HCT116 (cell line): ENCODE measurements at regions not wholly inside any gene's neighbourhood (a gene's known extent, or its start where the extent isn't known, plus 50 kb on each side); places are given as distances from the start of the nearest gene placed in this dataset.

Source experiments
- ATAC-seq: fragments of 200-7000 bp; cut with Tn5 transposase; 2 replicates; pipeline ENCODE4 v1.9.1; 2020; ENCODE audit warnings: mild to moderate bottlenecking, moderate library complexity
- BruUV-seq: library from RNA; stranded (reverse); fragments of 400-500 nt; replicated peaks from 2 replicates; lab custom pipeline; 2021; lab: Mats Ljungman, UMichigan
- CTCF ChIA-PET: fragments of 300-600 bp; sonication (Branson Sonifier 250); formaldehyde crosslinking; loops from one replicate; lab custom pipeline; 2021; ENCODE audit warnings: antibody characterized with exemption; lab: Charles Lee
- POLR2A ChIA-PET: fragments of 300-600, 350-600 bp; sonication (Branson Sonifier 250); formaldehyde crosslinking; loops from one replicate; lab custom pipeline; 2021; ENCODE audit warnings: antibody characterized with exemption; lab: Charles Lee
- RAD21 ChIA-PET, 2 experiments: fragments of 300-600 bp; sonication (Branson Sonifier 250); formaldehyde crosslinking; loops; one replicate each; lab custom pipeline; 2023; ENCODE audit warnings: low total read pairs in 2 of 2; ENCODE audit not compliant: uncharacterized antibody in 2 of 2, unreplicated experiment in 2 of 2, low non-redundant PET in 1 of 2; lab: Charles Lee
- DNase-seq: peaks from one replicate; pipeline ENCODE4 v3.0.0-alpha.2; 2010; ENCODE audit warnings: low read depth, low spot score
- H2AFZ ChIP-seq: fragments of 200-600 bp; shearing (Covaris generic), sonication (generic); 2 replicates; pipeline ENCODE4 v1.6.1; 2017; ENCODE audit warnings: low read depth, mixed run types, mixed read lengths, antibody characterized with exemption, low read length; ENCODE audit not compliant: poor library complexity, severe bottlenecking
- H3K27ac ChIP-seq: 2 replicates; pipeline ENCODE4 v1.5.1; 2012; ENCODE audit warnings: low read depth, low read length
- H3K27me3 ChIP-seq: fragments of 200-600 bp; sonication (generic); 2 replicates; pipeline ENCODE4 v1.6.1; 2016; ENCODE audit warnings: mixed run types, low read length, mixed read lengths; ENCODE audit not compliant: insufficient read depth
- H3K36me3 ChIP-seq, 2 experiments: fragments of 200-500 bp in 1 of 2; fragments of 200-600 bp in 1 of 2; sonication (Bioruptor generic) in 1 of 2; sonication (generic) in 1 of 2; 2 replicates each; pipeline versions ENCODE4 v1.5.1 to v1.6.1; 2014 to 2016; ENCODE audit warnings: low read length in 2 of 2, inconsistent platforms in 1 of 2, mixed read lengths in 1 of 2, mixed run types in 1 of 2; ENCODE audit not compliant: insufficient read depth in 2 of 2, control insufficient read depth in 1 of 2
- H3K4me1 ChIP-seq, 2 experiments: fragments of 200-600 bp in 1 of 2; sonication (generic) in 1 of 2; 2 replicates each; pipeline versions ENCODE4 v1.5.1 to v1.6.1; 2012 to 2017; ENCODE audit warnings: low read length in 2 of 2, inconsistent platforms in 1 of 2, mild to moderate bottlenecking in 1 of 2, mixed read lengths in 1 of 2, mixed run types in 1 of 2, moderate library complexity in 1 of 2; ENCODE audit not compliant: insufficient read depth in 2 of 2, control insufficient read depth in 1 of 2
- H3K4me2 ChIP-seq: fragments of 200-600 bp; sonication (generic); 2 replicates; pipeline ENCODE4 v1.6.1; 2017; ENCODE audit warnings: mixed run types, low read length, mixed read lengths
- H3K4me3 ChIP-seq, 2 experiments: fragments of 200-600 bp in 1 of 2; sonication (generic) in 1 of 2; replicated peaks in 1 of 2; 2 replicates each; pipeline ENCODE4 v1.5.1; 2011 to 2016; ENCODE audit warnings: low read length in 2 of 2, control low read depth in 1 of 2, low read depth in 1 of 2, mild to moderate bottlenecking in 1 of 2, mixed read lengths in 1 of 2, mixed run types in 1 of 2
- H3K79me2 ChIP-seq: fragments of 200-600 bp; sonication (generic); 2 replicates; pipeline ENCODE4 v1.6.1; 2017; ENCODE audit warnings: mild to moderate bottlenecking, mixed run types, low read length, moderate library complexity, mixed read lengths; ENCODE audit not compliant: insufficient read depth
- H3K9ac ChIP-seq: fragments of 200-600 bp; sonication (generic); 2 replicates; pipeline ENCODE4 v1.6.1; 2016; ENCODE audit warnings: low read length, mixed read lengths
- H3K9me2 ChIP-seq: fragments of 200-600 bp; sonication (generic), shearing (Covaris generic); 2 replicates; pipeline ENCODE4 v1.6.1; 2017; ENCODE audit warnings: mixed run types, mild to moderate bottlenecking, moderate library complexity; ENCODE audit not compliant: insufficient read depth
- H3K9me3 ChIP-seq, 2 experiments: fragments of 200-500 bp in 1 of 2; fragments of 200-600 bp in 1 of 2; sonication (Bioruptor generic) in 1 of 2; sonication (generic) in 1 of 2; 2 replicates each; pipeline ENCODE4 v1.6.1; 2014 to 2017; ENCODE audit warnings: low read length in 2 of 2, mixed read lengths in 2 of 2, inconsistent platforms in 1 of 2, low read depth in 1 of 2, mild to moderate bottlenecking in 1 of 2, mixed run types in 1 of 2, moderate library complexity in 1 of 2; ENCODE audit not compliant: control insufficient read depth in 1 of 2, insufficient read depth in 1 of 2
- H4K20me1 ChIP-seq: fragments of 200-600 bp; sonication (generic), shearing (Covaris generic); 2 replicates; pipeline ENCODE4 v1.6.1; 2017; ENCODE audit warnings: mixed run types, mild to moderate bottlenecking, moderate library complexity; ENCODE audit not compliant: insufficient read depth
- EGR1 ChIP-seq: IDR thresholded peaks from 2 replicates; pipeline ENCODE4 v1.6.1; 2012; ENCODE audit warnings: low read depth
- EZH2 ChIP-seq: fragments of 200-600 bp; sonication (generic); IDR thresholded peaks from 2 replicates; pipeline ENCODE4 v1.6.1; 2017; ENCODE audit warnings: antibody characterized with exemption, mixed run types
- RAD21 ChIP-seq: IDR thresholded peaks from 2 replicates; pipeline ENCODE4 v1.6.1; 2012; ENCODE audit warnings: low read depth, mild to moderate bottlenecking
- REST ChIP-seq: IDR thresholded peaks from 2 replicates; pipeline ENCODE4 v1.6.1; 2012; ENCODE audit warnings: low read depth
- SRF ChIP-seq: IDR thresholded peaks from 2 replicates; pipeline ENCODE4 v1.6.1; 2012; ENCODE audit warnings: low read depth
- TCF7L2 ChIP-seq: IDR thresholded peaks from 2 replicates; pipeline ENCODE4 v1.7.0; 2011; ENCODE audit warnings: borderline replicate concordance, inconsistent platforms; ENCODE audit not compliant: insufficient read depth, insufficient read length; ENCODE audit errors: extremely low read depth
- YY1 ChIP-seq: IDR thresholded peaks from 2 replicates; pipeline ENCODE4 v1.6.1; 2011; ENCODE audit warnings: low read length, low read depth, moderate library complexity, mild to moderate bottlenecking; ENCODE audit not compliant: insufficient replicate concordance; ENCODE audit errors: extremely low read depth
- intact Hi-C: fragments of 100-400 bp; cut with micrococcal nuclease; formaldehyde crosslinking; loops from 2 replicates; pipeline ENCODE4 v1.10.0; 2022
- TF ChIP-seq, protein P1 (sequence below): IDR thresholded peaks from 2 replicates; pipeline ENCODE4 v1.6.1; 2012

- POLR2A ChIA-PET: no interaction called here
- CTCF ChIA-PET: no interaction called here
- DNase-seq (no peak), ATAC-seq (no peak)
- RAD21 ChIA-PET: no interaction called here
- H3K27me3 ChIP-seq: no peaks in the 10 kb centered on the region
- no peaks in the 10 kb centered on the region for H3K36me3 ChIP-seq
- peaks cover 17 to 53% of the 10 kb centered on the region in 2 experiments; a peak in 3 of 4 replicates for H3K4me1 ChIP-seq
- no peak overlapping the region for H3K4me3 ChIP-seq
- H2AFZ ChIP-seq: no peak overlapping the region
- no peaks in the 10 kb centered on the region for H3K9me3 ChIP-seq
- no peak overlapping the region for H3K27ac ChIP-seq
- H3K79me2 ChIP-seq: no peaks in the 10 kb centered on the region
- no peaks in the 10 kb centered on the region for H3K9me2 ChIP-seq
- BruUV-seq: no TSS peak
- TF ChIP-seq SRF (no peak), TCF7L2 (no peak), REST (no peak)
- H3K4me2 ChIP-seq: no peak overlapping the region; the same call in 1 of the 2 replicates
- H4K20me1 ChIP-seq: no peaks in the 10 kb centered on the region
- intact Hi-C loops: no loop called here
- H3K9ac ChIP-seq: no peak overlapping the region
Measured at GRCh38 chr20:1810572-1810925, 84.7 kb upstream of the SIRPA start.

DNA sequence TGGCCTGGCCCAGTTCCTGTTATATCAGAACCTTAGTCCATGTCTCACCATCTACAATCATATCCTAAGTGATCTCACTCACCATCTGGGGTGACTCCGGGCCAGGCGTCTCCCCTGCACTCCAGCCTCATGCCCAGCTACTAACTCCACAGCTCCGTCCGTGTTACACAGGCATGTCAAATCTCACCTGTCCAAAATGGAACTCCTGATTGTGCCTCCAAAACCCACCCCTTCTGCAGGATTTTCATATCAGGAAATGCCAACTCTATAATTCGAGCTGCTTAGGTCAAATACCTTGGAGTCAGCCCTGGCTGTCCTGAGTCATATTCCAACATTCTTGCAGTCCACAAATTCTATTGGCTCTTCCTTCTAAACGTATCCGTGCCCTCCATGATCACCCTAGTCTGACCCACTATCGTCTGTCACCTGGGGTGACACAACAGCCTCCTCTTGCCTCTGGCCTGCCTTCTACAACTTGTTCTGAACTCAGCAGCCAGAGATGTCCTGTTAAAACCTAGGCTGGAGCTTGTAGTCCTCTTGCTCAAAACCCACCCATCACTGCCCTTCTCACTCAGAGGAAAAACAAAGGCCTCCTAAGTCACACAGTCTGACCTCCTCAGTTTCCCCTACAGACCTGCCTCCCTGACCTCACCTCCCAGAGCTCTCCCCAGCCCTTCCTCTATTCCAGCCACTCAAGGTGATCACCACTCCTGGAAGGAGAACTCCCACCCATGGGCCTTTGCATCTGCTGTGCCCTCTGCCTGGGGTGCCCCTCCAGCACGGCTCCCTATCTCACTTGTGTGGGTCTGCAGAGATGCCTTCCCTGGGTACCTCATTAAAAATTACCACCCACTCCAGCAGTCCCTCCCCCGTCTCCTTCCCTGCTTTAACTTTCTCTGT is 85.3 kb upstream of the SIRPA start:
- POLR2A ChIA-PET: no interaction called here
- H3K9me2 ChIP-seq: no peaks in the 10 kb centered on the region
- no peaks in the 10 kb centered on the region for H3K36me3 ChIP-seq
- 0 out of 2 replicates have a peak, but pooled peaks have one; percentile 7 for ATAC-seq
- TF ChIP-seq EZH2 (no peak), RAD21 (no peak), YY1 (no peak), EGR1 (no peak)
- TF ChIP-seq, protein P1, sequence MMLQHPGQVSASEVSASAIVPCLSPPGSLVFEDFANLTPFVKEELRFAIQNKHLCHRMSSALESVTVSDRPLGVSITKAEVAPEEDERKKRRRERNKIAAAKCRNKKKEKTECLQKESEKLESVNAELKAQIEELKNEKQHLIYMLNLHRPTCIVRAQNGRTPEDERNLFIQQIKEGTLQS: no peak
- no peaks in the 10 kb centered on the region for H4K20me1 ChIP-seq
- RAD21 ChIA-PET: no interaction called here
- H3K27ac ChIP-seq: no peak overlapping the region
- BruUV-seq: no TSS peak
- no peak for DNase-seq
- H3K9me3 ChIP-seq: no peaks in the 10 kb centered on the region
- peak overlapping the region; percentile 57 for H3K4me2 ChIP-seq
- intact Hi-C loops: no loop called here
- no peaks in the 10 kb centered on the region for H3K79me2 ChIP-seq
- H3K4me3 ChIP-seq: no peak overlapping the region; a peak in 1 of 4 replicates
- no peak overlapping the region for H3K9ac ChIP-seq
- H3K27me3 ChIP-seq: no peaks in the 10 kb centered on the region
- H3K4me1 ChIP-seq: peaks cover 17 to 53% of the 10 kb centered on the region in 2 experiments; a peak in 3 of 4 replicates
- CTCF ChIA-PET: no interaction called here
- H2AFZ ChIP-seq: no peak overlapping the region
